CD4-positive, alpha-beta T cell treated with Interleukin-21 for 1 hour (primary cell): ENCODE measurements at regions not wholly inside any gene's neighbourhood (a gene's known extent, or its start where the extent isn't known, plus 50 kb on each side); places are given as distances from the start of the nearest gene placed in this dataset.

Source experiments
- DNase-seq: peaks from one replicate; pipeline ENCODE4 v3.0.0-alpha.2; 2020

- DNase-seq = no peak
Measured at GRCh38 chr14:71290301-71290700, 383.0 kb downstream of the PCNX1 start.

- peak; percentile 4 for DNase-seq
Measured at GRCh38 chr14:71290960-71291466, 383.8 kb downstream of the PCNX1 start.

GRCh38 chr14:71296184-71296583 is 388.9 kb downstream of the PCNX1 start:
- no peak for DNase-seq

GRCh38 chr14:71300566-71301330 is 393.5 kb downstream of the PCNX1 start:
- no peak for DNase-seq

- DNase-seq = no peak
Measured at GRCh38 chr14:71301611-71302010, 394.4 kb downstream of the PCNX1 start.

- DNase-seq = no peak
Measured at GRCh38 chr14:71304690-71305089, 397.4 kb downstream of the PCNX1 start.

- no peak for DNase-seq
Measured at GRCh38 chr14:71308671-71309070, 401.4 kb downstream of the PCNX1 start.

- DNase-seq = no peak
Measured at GRCh38 chr14:71309756-71310155, 402.5 kb downstream of the PCNX1 start.

GRCh38 chr14:71311061-71311460 is 403.8 kb downstream of the PCNX1 start:
- DNase-seq = no peak

GRCh38 chr14:71314717-71315116 is 407.5 kb downstream of the PCNX1 start:
- DNase-seq = no peak

- DNase-seq = no peak
Measured at GRCh38 chr14:71317385-71318096, 410.3 kb downstream of the PCNX1 start.

GRCh38 chr14:71318097-71318459 is 410.8 kb downstream of the PCNX1 start:
- DNase-seq = no peak

GRCh38 chr14:71319666-71320065 is 412.4 kb downstream of the PCNX1 start:
- no peak for DNase-seq

- DNase-seq = peak; percentile 99
Measured at GRCh38 chr14:71320107-71320733, 413.0 kb downstream of the PCNX1 start, which contains the start of gene SIPA1L1. TSS of gene SIPA1L1 (plus strand) at chr14:71320476.

GRCh38 chr14:71320734-71321573 is 413.7 kb downstream of the PCNX1 start:
- DNase-seq = peak; percentile 67

GRCh38 chr14:71321574-71322315 is 414.5 kb downstream of the PCNX1 start:
- DNase-seq = no peak

- peak; percentile 60 for DNase-seq
Measured at GRCh38 chr14:71322655-71323250, 415.5 kb downstream of the PCNX1 start.

GRCh38 chr14:71324767-71325272 is 417.6 kb downstream of the PCNX1 start:
- DNase-seq = peak; percentile 67

- DNase-seq = no peak
Measured at GRCh38 chr14:71327691-71328090, 420.4 kb downstream of the PCNX1 start.

- DNase-seq = peak; percentile 18
Measured at GRCh38 chr14:71328183-71328582, 420.9 kb downstream of the PCNX1 start.

- DNase-seq = no peak
Measured at GRCh38 chr14:71328954-71329353, 421.7 kb downstream of the PCNX1 start.
